ENCODE measurements at regions not wholly inside any gene's neighbourhood (a gene's known extent, or its start where the extent isn't known, plus 50 kb on each side); places are given as distances from the start of the nearest gene placed in this dataset.

GRCh38 chr4:45316257-45316656 is 589.9 kb upstream of the GNPDA2 start:
- no peak overlapping the region for H3K27ac ChIP-seq (ENCODE audit: low read depth, low read length)
- peaks cover 8% of the 10 kb centered on the region for H3K9me3 Mint-ChIP-seq
- TF ChIP-seq CTCF (conservative IDR thresholded peaks at IDR 0.05) = no peak
- no peaks in the 10 kb centered on the region for H3K4me1 ChIP-seq (ENCODE audit: control insufficient read depth, insufficient read depth, low read length)
- H3K4me1 Mint-ChIP-seq = no peaks in the 10 kb centered on the region
- no peak for DNase-seq
- no peak overlapping the region for H3K27ac Mint-ChIP-seq
- no peaks in the 10 kb centered on the region for H3K27me3 Mint-ChIP-seq (ENCODE audit: insufficient read depth)
- no peak overlapping the region for H3K4me3 ChIP-seq (ENCODE audit: low read length)
- H3K27me3 ChIP-seq (ENCODE audit: control insufficient read depth, insufficient read depth, low read length, poor library complexity, severe bottlenecking) = no peaks in the 10 kb centered on the region
- H3K4me3 Mint-ChIP-seq = no peak overlapping the region
- no peaks in the 10 kb centered on the region for H3K36me3 ChIP-seq (ENCODE audit: control insufficient read depth, insufficient read depth, low read length)
- no peaks in the 10 kb centered on the region for H3K9me3 ChIP-seq (ENCODE audit: control insufficient read depth, low read length)
- no peak overlapping the region for H3K9ac ChIP-seq (ENCODE audit: extremely low read depth, low read length, poor library complexity, severe bottlenecking)
- no peaks in the 10 kb centered on the region for H3K36me3 Mint-ChIP-seq (ENCODE audit: low read depth)
- 80 to 100% methylated on average over 1 to 2 of the region's 2 CpGs for WGBS, 2 experiments (ENCODE audit: insufficient coverage in 1 of 2, insufficient read length in 1 of 2)

GRCh38 chr4:45302828-45303227 is 576.5 kb upstream of the GNPDA2 start:
- H3K27me3 ChIP-seq (ENCODE audit: control insufficient read depth, insufficient read depth, low read length, poor library complexity, severe bottlenecking) = no peaks in the 10 kb centered on the region
- no peak for DNase-seq
- Mint-ChIP-seq H3K4me3 (no peak overlapping the region), H3K36me3 (ENCODE audit: low read depth) (no peaks in the 10 kb centered on the region), H3K4me1 (no peaks in the 10 kb centered on the region), H3K27me3 (ENCODE audit: insufficient read depth) (no peaks in the 10 kb centered on the region), H3K27ac (no peak overlapping the region), H3K9me3 (peaks cover 1% of the 10 kb centered on the region)
- WGBS, 2 experiments (ENCODE audit: insufficient coverage in 1 of 2, insufficient read length in 1 of 2) = no CpG with 5 or more reads among the region's 1 CpG
- H3K27ac ChIP-seq (ENCODE audit: low read depth, low read length) = no peak overlapping the region
- no peaks in the 10 kb centered on the region for H3K4me1 ChIP-seq (ENCODE audit: control insufficient read depth, insufficient read depth, low read length)
- H3K36me3 ChIP-seq (ENCODE audit: control insufficient read depth, insufficient read depth, low read length) = no peaks in the 10 kb centered on the region
- no peak for TF ChIP-seq CTCF (conservative IDR thresholded peaks at IDR 0.05)
- no peak overlapping the region for H3K9ac ChIP-seq (ENCODE audit: extremely low read depth, low read length, poor library complexity, severe bottlenecking)
- H3K9me3 ChIP-seq (ENCODE audit: control insufficient read depth, low read length) = no peaks in the 10 kb centered on the region
- H3K4me3 ChIP-seq (ENCODE audit: low read length) = no peak overlapping the region

- Histone ChIP-seq H3K9ac (ENCODE audit: extremely low read depth, low read length, poor library complexity, severe bottlenecking) (no peak overlapping the region), H3K27me3 (ENCODE audit: control insufficient read depth, insufficient read depth, low read length, poor library complexity, severe bottlenecking) (no peaks in the 10 kb centered on the region), H3K9me3 (ENCODE audit: control insufficient read depth, low read length) (no peaks in the 10 kb centered on the region), H3K36me3 (ENCODE audit: control insufficient read depth, insufficient read depth, low read length) (no peaks in the 10 kb centered on the region), H3K4me1 (ENCODE audit: control insufficient read depth, insufficient read depth, low read length) (no peaks in the 10 kb centered on the region), H3K4me3 (ENCODE audit: low read length) (no peak overlapping the region), H3K27ac (ENCODE audit: low read depth, low read length) (no peak overlapping the region)
- no peak for TF ChIP-seq CTCF (conservative IDR thresholded peaks at IDR 0.05)
- WGBS, 2 experiments (ENCODE audit: insufficient coverage in 1 of 2, insufficient read length in 1 of 2) = 11% methylated on average over 1 of the region's 1 CpG; no CpG with 5 or more reads in 1 of the 2 experiments
- peaks cover 33% of the 10 kb centered on the region for H3K27me3 Mint-ChIP-seq (ENCODE audit: insufficient read depth)
- H3K4me1 Mint-ChIP-seq = peaks cover 18% of the 10 kb centered on the region
- no peak overlapping the region for H3K4me3 Mint-ChIP-seq
- no peak overlapping the region for H3K27ac Mint-ChIP-seq
- DNase-seq = no peak
- no peaks in the 10 kb centered on the region for H3K36me3 Mint-ChIP-seq (ENCODE audit: low read depth)
- H3K9me3 Mint-ChIP-seq = peaks cover 2% of the 10 kb centered on the region
Measured at GRCh38 chr4:45294464-45294863, 568.1 kb upstream of the GNPDA2 start.

Measured in endodermal cell (in vitro differentiated cells).